ENCODE measurements at regions not wholly inside any gene's neighbourhood (a gene's known extent, or its start where the extent isn't known, plus 50 kb on each side); places are given as distances from the start of the nearest gene placed in this dataset.
A peak's percentile ranks its signal among the peaks of the same experiment; 100 is the strongest.

DNA sequence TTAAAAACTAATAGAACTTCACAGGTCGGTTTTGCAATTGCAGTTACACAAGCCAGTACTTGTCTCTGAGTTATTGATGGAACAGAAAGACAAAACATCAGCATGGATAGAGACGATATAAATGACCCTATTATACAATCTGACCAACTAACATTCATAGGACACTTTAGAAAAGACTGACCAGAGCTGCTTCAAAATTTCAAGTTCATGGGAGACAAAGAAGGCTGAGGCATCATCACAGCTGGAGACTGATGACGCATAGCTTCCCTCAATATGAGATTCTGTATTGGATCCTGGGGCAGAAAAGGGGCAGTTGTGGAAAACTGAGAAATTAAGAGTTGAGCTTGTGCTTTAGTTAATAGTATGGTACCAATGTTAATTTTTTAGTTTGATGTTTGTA is 174.0 kb downstream of the THBS2 start:
- DNase-seq: no peak

DNA sequence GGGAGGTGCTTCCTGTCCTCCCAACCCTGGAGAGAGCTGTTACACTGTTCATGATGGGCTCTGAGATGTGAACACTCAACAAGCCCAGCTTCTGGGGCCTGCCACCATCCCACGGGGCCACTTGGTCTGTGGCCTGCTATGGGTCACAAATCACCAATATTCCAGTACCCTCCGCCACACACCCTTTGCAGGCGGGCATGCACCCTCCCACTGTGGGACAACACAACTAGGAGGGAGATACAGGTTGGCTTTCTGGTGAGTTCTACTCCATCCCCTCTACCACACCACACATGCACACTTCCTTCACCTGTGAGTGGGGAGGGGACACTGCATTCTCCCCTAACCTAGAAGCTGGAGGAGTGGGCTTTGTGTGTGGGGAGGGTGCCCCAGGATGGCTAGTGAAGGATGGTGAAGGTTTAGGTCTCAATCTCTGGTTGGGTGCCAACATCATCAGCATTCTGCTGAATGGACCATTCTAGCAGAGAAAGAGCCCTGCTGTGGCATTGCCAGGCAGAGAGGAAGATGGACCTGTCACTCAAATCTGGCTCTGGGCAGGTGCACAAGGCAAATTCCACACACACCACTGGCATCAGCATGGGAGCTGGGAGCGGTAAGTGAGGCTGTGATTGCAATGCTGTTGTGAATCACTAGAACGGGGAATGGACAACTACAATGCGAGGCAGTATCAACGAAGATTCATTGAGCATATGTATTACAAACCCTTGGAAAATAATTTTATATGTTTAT is 175.1 kb downstream of the THBS2 start:
- DNase-seq: no peak

DNA sequence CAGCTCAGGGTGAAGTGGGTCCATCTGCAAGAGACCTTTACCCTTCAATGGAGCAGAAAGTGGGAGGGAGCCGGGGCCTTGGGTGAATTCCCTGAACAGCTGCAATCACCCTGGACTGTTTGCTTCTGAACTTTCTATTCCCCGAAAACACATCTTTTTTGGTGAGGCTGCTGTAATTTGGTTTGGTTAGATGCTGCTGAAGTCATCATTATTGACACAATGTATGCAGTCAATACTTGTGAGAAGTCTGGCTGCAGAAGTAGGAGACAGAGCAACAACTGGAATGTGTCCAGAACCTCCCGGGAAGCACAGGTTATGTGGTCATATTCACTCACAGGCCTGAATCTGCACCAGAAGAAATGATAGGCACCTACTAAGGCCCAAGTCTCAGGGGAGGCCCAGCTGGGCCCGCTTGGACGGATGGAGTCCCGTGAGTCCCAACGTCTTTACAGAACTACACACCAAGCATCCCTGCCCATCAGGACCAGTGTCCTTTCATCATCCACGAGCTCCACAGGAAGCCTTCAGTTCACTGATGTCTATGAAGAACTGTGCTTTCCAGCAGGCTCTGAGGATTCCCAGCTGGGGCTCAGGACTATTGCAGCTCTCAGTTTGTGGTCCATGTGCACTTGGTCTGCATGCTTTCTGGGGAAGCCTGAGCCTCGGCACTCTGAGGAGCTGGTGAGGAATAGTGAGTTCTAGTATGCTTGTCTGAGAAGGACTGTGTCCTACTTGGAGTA is 177.6 kb downstream of the THBS2 start:
- no peak for DNase-seq

DNA sequence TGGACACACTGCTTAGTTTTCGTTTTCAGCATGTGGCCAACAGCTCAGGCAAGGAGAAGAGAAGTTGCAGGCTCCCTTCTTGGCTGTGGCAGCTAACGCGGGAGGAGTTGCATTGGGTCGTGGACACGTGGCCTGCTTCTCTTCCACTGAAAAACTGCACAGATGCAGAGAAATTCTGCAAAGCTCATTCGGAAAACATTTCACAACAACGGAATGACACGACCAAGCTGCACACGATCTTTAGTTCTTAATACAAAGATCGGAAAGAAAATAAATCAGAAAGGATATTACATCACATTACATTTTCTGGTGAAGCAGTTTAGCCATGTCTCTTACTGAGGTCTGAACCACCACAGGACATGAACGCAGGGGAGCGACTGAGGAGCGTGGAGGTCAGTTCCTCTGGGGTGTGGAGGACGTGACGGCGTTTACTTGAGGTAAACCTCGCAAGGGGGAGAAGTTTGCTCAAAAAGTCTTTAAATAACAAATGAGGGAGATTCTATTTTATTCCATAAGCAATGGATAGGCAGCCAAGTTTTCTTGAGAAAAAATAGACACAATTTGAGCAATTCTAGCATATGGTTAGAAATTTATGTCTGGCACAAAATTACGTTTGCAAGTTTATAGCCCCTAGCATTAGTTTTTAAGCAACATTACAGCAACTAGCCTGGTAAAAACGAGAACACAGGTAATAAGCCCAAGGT is 178.3 kb downstream of the THBS2 start:
- DNase-seq: no peak

DNA sequence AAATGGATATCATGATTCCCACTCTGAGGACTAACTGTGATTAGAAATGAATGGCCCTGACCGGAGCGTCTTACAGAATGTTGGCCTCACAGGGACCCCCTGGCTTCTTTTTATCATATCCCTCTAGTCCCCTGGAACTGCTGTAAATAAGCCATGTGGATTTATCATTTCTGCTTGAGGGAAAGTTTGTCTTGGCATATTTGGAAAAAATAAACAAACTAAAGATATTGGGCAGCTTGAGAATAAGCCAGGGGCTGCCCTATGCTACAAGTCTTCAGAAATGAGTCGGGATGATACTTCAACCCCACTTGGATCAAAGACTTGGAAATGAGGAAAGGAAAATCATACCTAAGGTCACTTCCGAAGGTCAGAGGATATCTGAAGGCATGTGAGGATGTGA is 179.1 kb downstream of the THBS2 start:
- DNase-seq: no peak

DNA sequence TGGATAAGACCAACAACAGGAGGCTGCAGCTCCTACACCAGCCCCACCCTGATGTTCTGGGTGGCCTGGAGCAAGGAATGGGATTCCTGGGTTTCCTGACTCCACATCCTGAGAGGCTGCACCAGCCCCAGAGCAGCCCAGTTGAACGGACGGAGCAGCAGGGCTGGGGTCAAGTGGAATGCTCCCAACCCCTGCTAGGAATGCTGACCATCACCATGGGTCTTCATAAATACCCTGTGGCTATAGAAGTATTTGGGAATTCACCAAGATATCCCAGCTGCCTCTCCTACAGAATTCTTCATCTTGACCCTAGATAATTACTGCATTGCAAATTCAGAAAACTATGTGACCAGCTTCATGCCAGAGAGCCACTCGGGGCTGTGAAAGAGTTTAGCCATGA is 180.3 kb downstream of the THBS2 start:
- DNase-seq: peak; percentile 85

- no peak for DNase-seq
Measured at GRCh38 chr6:169072127-169073042, 181.3 kb downstream of the THBS2 start.

- DNase-seq: no peak
Measured at GRCh38 chr6:169071394-169071793, 182.3 kb downstream of the THBS2 start.

GRCh38 chr6:169070506-169071176 is 183.0 kb downstream of the THBS2 start:
- DNase-seq: peak; percentile 93

GRCh38 chr6:169069356-169069755 is 184.3 kb downstream of the THBS2 start:
- no peak for DNase-seq

- DNase-seq: no peak
Measured at GRCh38 chr6:169064194-169064593, 189.5 kb downstream of the THBS2 start.

GRCh38 chr6:169062272-169062671 is 191.4 kb downstream of the THBS2 start:
- no peak for DNase-seq

- no peak for DNase-seq
Measured at GRCh38 chr6:169058634-169059033, 195.0 kb downstream of the THBS2 start.

GRCh38 chr6:169052462-169052861 is 201.2 kb downstream of the THBS2 start:
- DNase-seq: no peak

DNA sequence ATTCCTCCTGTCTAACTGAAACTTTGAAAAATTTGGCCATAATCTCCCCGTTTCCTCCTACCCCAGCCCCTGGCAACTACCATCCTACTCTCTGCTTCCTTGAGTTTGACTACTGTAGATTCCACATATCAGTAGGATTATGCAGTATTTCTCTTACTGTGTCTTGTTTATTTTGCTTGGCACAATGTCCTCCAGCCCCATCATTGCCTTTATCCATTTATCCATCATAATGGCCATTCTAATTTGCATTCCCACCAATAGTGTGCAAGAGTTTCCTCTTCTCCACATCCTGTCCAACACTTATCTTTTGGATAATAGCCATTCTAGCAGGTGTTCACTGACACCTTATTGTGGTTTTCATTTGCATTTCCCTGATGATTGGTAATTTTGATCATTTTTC is 202.3 kb downstream of the THBS2 start:
- no peak for DNase-seq

DNA sequence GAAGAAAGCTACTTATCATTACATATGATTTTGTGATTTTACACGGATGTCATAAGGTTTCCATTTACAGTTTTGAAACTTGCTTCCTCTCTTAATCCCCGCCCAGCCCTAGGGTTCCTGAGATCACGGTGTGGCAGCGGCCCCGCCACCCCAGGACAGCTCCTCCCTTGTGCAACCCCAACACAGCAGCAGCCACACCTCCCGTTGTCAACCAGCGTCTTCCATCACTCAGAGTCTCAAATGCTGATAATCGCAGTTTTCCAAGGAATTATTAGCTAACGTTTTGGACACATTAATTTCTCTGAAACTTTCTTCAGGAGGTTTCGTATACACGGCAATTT is 204.8 kb downstream of the THBS2 start:
- DNase-seq: no peak

GRCh38 chr6:169048185-169048864 is 205.3 kb downstream of the THBS2 start:
- DNase-seq: no peak

GRCh38 chr6:169047345-169047744 is 206.3 kb downstream of the THBS2 start:
- DNase-seq: no peak

DNA sequence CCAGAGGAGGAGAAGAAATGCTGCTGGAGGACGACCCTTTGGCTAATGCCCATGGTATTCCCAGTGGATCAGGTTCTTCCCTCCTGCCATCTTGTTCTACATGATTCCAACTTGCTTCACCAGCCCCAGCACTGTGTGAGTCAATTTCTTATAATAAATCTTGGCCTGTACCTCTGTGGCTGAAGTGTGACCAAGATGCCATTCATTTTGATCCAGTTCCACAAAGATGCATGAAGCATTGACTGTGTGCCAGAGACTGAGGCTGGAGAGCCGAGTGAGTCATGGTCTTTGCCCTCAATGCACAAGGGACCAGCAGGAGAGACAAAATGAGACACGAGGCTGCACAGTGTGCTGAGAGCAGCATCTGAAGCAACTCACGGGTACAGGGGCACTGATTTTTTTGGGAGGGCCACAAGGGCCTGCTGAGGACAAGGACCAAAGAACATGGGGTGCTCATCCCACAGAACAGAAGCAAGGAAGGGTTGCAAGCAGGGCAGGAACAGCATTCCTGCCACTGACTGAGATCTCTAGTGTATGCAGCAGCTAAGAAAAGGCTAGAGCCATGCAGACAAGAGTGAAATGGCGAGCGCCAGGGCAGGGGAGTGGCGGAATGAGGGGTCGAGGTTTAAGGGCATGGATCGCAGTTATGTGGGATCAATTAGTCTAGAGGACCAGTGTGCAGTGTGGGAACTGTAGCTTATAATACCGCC is 207.0 kb downstream of the THBS2 start:
- DNase-seq: no peak

GRCh38 chr6:169046021-169046420 is 207.6 kb downstream of the THBS2 start:
- no peak for DNase-seq

- no peak for DNase-seq
Measured at GRCh38 chr6:169045486-169045885, 208.2 kb downstream of the THBS2 start.

Data from islet precursor cell (in vitro differentiated cells).